ENCODE measurements at regions not wholly inside any gene's neighbourhood (a gene's known extent, or its start where the extent isn't known, plus 50 kb on each side); places are given as distances from the start of the nearest gene placed in this dataset.

- no peak for TF ChIP-seq EZH2 (IDR thresholded peaks at IDR 0.05; ENCODE audit: low read depth)
- TF ChIP-seq CTCF (conservative IDR thresholded peaks at IDR 0.05) = no peak
Measured at GRCh38 chr7:142463401-142463850, 205.6 kb upstream of the PRSS58 start.

All from PC-9 (cell line).